ENCODE measurements at regions not wholly inside any gene's neighbourhood (a gene's known extent, or its start where the extent isn't known, plus 50 kb on each side); places are given as distances from the start of the nearest gene placed in this dataset.

- Histone ChIP-seq H3K4me1 (ENCODE audit: insufficient read depth, low read length) (no peaks in the 10 kb centered on the region), H3K4me3 (ENCODE audit: insufficient read depth, low read length) (no peak overlapping the region), H3K4me2 (ENCODE audit: insufficient read depth, low read length) (no peak overlapping the region), H3K27me3 (ENCODE audit: insufficient read depth, low read length) (no peaks in the 10 kb centered on the region), H3K27ac (ENCODE audit: low read depth, low read length) (no peak overlapping the region), H2AFZ (ENCODE audit: low read length) (no peak overlapping the region), H3K9me3 (ENCODE audit: low read depth, low read length) (no peaks in the 10 kb centered on the region), H3K36me3 (ENCODE audit: insufficient read depth, low read length) (no peaks in the 10 kb centered on the region), H4K20me1 (ENCODE audit: insufficient read depth, low read length) (no peaks in the 10 kb centered on the region), H3K79me2 (ENCODE audit: insufficient read depth, low read length) (no peaks in the 10 kb centered on the region)
- no peak for DNase-seq (ENCODE audit: insufficient read length, low spot score, missing footprints)
- TF ChIP-seq, protein P1, sequence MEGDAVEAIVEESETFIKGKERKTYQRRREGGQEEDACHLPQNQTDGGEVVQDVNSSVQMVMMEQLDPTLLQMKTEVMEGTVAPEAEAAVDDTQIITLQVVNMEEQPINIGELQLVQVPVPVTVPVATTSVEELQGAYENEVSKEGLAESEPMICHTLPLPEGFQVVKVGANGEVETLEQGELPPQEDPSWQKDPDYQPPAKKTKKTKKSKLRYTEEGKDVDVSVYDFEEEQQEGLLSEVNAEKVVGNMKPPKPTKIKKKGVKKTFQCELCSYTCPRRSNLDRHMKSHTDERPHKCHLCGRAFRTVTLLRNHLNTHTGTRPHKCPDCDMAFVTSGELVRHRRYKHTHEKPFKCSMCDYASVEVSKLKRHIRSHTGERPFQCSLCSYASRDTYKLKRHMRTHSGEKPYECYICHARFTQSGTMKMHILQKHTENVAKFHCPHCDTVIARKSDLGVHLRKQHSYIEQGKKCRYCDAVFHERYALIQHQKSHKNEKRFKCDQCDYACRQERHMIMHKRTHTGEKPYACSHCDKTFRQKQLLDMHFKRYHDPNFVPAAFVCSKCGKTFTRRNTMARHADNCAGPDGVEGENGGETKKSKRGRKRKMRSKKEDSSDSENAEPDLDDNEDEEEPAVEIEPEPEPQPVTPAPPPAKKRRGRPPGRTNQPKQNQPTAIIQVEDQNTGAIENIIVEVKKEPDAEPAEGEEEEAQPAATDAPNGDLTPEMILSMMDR (IDR thresholded peaks at IDR 0.05; ENCODE audit: extremely low read depth, low read depth, low read length), result no peak
Observed at GRCh38 chr3:178960181-178960580, 111.4 kb downstream of the ZMAT3 start.

DNA sequence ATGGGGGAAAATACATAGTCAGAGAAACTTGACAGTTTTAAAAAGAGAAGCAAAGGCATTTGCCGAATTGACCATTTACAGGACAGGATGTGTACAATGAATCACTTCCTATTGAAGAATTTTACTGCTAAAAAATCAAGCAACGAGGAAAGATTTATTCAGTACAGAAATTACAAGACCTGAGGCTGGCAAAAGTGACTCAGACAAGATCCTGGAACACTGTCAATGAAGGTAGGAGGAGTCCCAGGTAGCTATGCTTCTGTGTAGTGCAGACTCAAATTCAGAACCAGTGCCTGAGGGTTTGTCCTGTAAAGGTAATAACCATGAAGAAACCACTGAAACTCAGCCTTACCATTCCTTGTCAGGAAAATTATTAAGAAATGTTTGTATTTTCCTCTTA is 120.9 kb downstream of the ZMAT3 start:
- H3K27me3 ChIP-seq (ENCODE audit: insufficient read depth, low read length), result no peaks in the 10 kb centered on the region
- H2AFZ ChIP-seq (ENCODE audit: low read length), result no peak overlapping the region
- TF ChIP-seq, protein P1 (IDR thresholded peaks at IDR 0.05; ENCODE audit: extremely low read depth, low read depth, low read length), result no peak
- no peaks in the 10 kb centered on the region for H4K20me1 ChIP-seq (ENCODE audit: insufficient read depth, low read length)
- no peaks in the 10 kb centered on the region for H3K36me3 ChIP-seq (ENCODE audit: insufficient read depth, low read length)
- no peak overlapping the region for H3K4me2 ChIP-seq (ENCODE audit: insufficient read depth, low read length)
- no peaks in the 10 kb centered on the region for H3K4me1 ChIP-seq (ENCODE audit: insufficient read depth, low read length)
- H3K27ac ChIP-seq (ENCODE audit: low read depth, low read length), result no peak overlapping the region
- no peak overlapping the region for H3K4me3 ChIP-seq (ENCODE audit: insufficient read depth, low read length)
- H3K9me3 ChIP-seq (ENCODE audit: low read depth, low read length), result no peaks in the 10 kb centered on the region
- DNase-seq (ENCODE audit: insufficient read length, low spot score, missing footprints), result no peak
- H3K79me2 ChIP-seq (ENCODE audit: insufficient read depth, low read length), result no peaks in the 10 kb centered on the region

DNA sequence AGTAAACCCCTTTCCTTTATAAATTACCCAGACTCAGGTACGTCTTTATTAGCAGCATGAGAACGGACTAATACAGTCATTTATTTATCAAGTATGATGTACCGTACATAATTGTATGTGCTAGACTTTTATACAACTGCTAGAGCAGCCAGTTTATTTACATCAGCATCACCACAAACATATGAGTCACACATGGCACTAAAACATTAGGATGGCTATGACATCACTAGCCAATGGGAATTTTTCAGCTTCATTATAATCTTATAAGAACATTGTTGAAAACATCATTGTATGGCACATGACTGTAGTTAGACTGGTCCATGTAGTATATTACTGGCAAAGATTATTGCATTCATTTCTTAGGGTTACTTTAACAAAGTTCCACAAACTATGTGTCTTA is 121.7 kb downstream of the ZMAT3 start:
- Histone ChIP-seq H2AFZ (ENCODE audit: low read length) (no peak overlapping the region), H3K4me3 (ENCODE audit: insufficient read depth, low read length) (no peak overlapping the region), H3K27me3 (ENCODE audit: insufficient read depth, low read length) (no peaks in the 10 kb centered on the region), H4K20me1 (ENCODE audit: insufficient read depth, low read length) (no peaks in the 10 kb centered on the region), H3K27ac (ENCODE audit: low read depth, low read length) (no peak overlapping the region), H3K79me2 (ENCODE audit: insufficient read depth, low read length) (no peaks in the 10 kb centered on the region), H3K9me3 (ENCODE audit: low read depth, low read length) (no peaks in the 10 kb centered on the region), H3K4me1 (ENCODE audit: insufficient read depth, low read length) (no peaks in the 10 kb centered on the region), H3K4me2 (ENCODE audit: insufficient read depth, low read length) (no peak overlapping the region), H3K36me3 (ENCODE audit: insufficient read depth, low read length) (no peaks in the 10 kb centered on the region)
- TF ChIP-seq, protein P1 (IDR thresholded peaks at IDR 0.05; ENCODE audit: extremely low read depth, low read depth, low read length), result no peak
- no peak for DNase-seq (ENCODE audit: insufficient read length, low spot score, missing footprints)

GRCh38 chr3:178948546-178948945 is 123.1 kb downstream of the ZMAT3 start:
- no peaks in the 10 kb centered on the region for H3K4me1 ChIP-seq (ENCODE audit: insufficient read depth, low read length)
- no peak overlapping the region for H3K4me3 ChIP-seq (ENCODE audit: insufficient read depth, low read length)
- no peak overlapping the region for H2AFZ ChIP-seq (ENCODE audit: low read length)
- H3K36me3 ChIP-seq (ENCODE audit: insufficient read depth, low read length), result no peaks in the 10 kb centered on the region
- no peaks in the 10 kb centered on the region for H3K9me3 ChIP-seq (ENCODE audit: low read depth, low read length)
- H4K20me1 ChIP-seq (ENCODE audit: insufficient read depth, low read length), result no peaks in the 10 kb centered on the region
- H3K27me3 ChIP-seq (ENCODE audit: insufficient read depth, low read length), result no peaks in the 10 kb centered on the region
- no peak for DNase-seq (ENCODE audit: insufficient read length, low spot score, missing footprints)
- no peak overlapping the region for H3K4me2 ChIP-seq (ENCODE audit: insufficient read depth, low read length)
- TF ChIP-seq, protein P1 (IDR thresholded peaks at IDR 0.05; ENCODE audit: extremely low read depth, low read depth, low read length), result no peak
- no peaks in the 10 kb centered on the region for H3K79me2 ChIP-seq (ENCODE audit: insufficient read depth, low read length)
- no peak overlapping the region for H3K27ac ChIP-seq (ENCODE audit: low read depth, low read length)
